ENCODE measurements at regions not wholly inside any gene's neighbourhood (a gene's known extent, or its start where the extent isn't known, plus 50 kb on each side); places are given as distances from the start of the nearest gene placed in this dataset.
A peak's percentile ranks its signal among the peaks of the same experiment; 100 is the strongest.

- Histone ChIP-seq H3K9me3 (ENCODE audit: low read depth) (no peaks in the 10 kb centered on the region), H3K27me3 (no peaks in the 10 kb centered on the region), H3K4me3 (no peak overlapping the region), H3K36me3 (no peaks in the 10 kb centered on the region), H3K4me1 (ENCODE audit: low read depth) (no peaks in the 10 kb centered on the region), H3K27ac (no peak overlapping the region)
- DNase-seq (ENCODE audit: low read depth in 1 of 2, low spot score in 1 of 2) = no peak
- TF ChIP-seq CTCF (IDR thresholded peaks at IDR 0.05; ENCODE audit: low read depth, low read length) = no peak
Observed at GRCh38 chr2:71839826-71840225, 307.8 kb downstream of the CYP26B1 start.

- H3K27me3 ChIP-seq = no peaks in the 10 kb centered on the region
- DNase-seq (ENCODE audit: low read depth in 1 of 2, low spot score in 1 of 2) = no peak
- H3K4me3 ChIP-seq = no peak overlapping the region
- H3K4me1 ChIP-seq (ENCODE audit: low read depth) = no peaks in the 10 kb centered on the region
- no peaks in the 10 kb centered on the region for H3K9me3 ChIP-seq (ENCODE audit: low read depth)
- H3K36me3 ChIP-seq = no peaks in the 10 kb centered on the region
- no peak overlapping the region for H3K27ac ChIP-seq
- no peak for TF ChIP-seq CTCF (IDR thresholded peaks at IDR 0.05; ENCODE audit: low read depth, low read length)
Observed at GRCh38 chr2:71834796-71835195, 312.9 kb downstream of the CYP26B1 start.

GRCh38 chr2:71833855-71834560 lies 313.7 kb downstream of the CYP26B1 start:
- Histone ChIP-seq H3K4me3 (no peak overlapping the region), H3K27ac (no peak overlapping the region), H3K27me3 (no peaks in the 10 kb centered on the region), H3K4me1 (ENCODE audit: low read depth) (no peaks in the 10 kb centered on the region), H3K9me3 (ENCODE audit: low read depth) (no peaks in the 10 kb centered on the region), H3K36me3 (no peaks in the 10 kb centered on the region)
- no peak for TF ChIP-seq CTCF (IDR thresholded peaks at IDR 0.05; ENCODE audit: low read depth, low read length)
- DNase-seq (ENCODE audit: low read depth in 1 of 2, low spot score in 1 of 2) = peak in 1 of 2 donors; percentile 69

GRCh38 chr2:71833272-71833671 lies 314.4 kb downstream of the CYP26B1 start:
- Histone ChIP-seq H3K9me3 (ENCODE audit: low read depth) (no peaks in the 10 kb centered on the region), H3K4me3 (no peak overlapping the region), H3K27me3 (no peaks in the 10 kb centered on the region), H3K4me1 (ENCODE audit: low read depth) (no peaks in the 10 kb centered on the region), H3K36me3 (no peaks in the 10 kb centered on the region), H3K27ac (no peak overlapping the region)
- DNase-seq (ENCODE audit: low read depth in 1 of 2, low spot score in 1 of 2) = no peak
- no peak for TF ChIP-seq CTCF (IDR thresholded peaks at IDR 0.05; ENCODE audit: low read depth, low read length)

GRCh38 chr2:71832844-71833243 lies 314.8 kb downstream of the CYP26B1 start:
- Histone ChIP-seq H3K4me1 (ENCODE audit: low read depth) (no peaks in the 10 kb centered on the region), H3K9me3 (ENCODE audit: low read depth) (no peaks in the 10 kb centered on the region), H3K27ac (no peak overlapping the region), H3K27me3 (no peaks in the 10 kb centered on the region), H3K4me3 (no peak overlapping the region), H3K36me3 (no peaks in the 10 kb centered on the region)
- DNase-seq (ENCODE audit: low read depth in 1 of 2, low spot score in 1 of 2) = no peak
- no peak for TF ChIP-seq CTCF (IDR thresholded peaks at IDR 0.05; ENCODE audit: low read depth, low read length)
